ENCODE measurements at regions not wholly inside any gene's neighbourhood (a gene's known extent, or its start where the extent isn't known, plus 50 kb on each side); places are given as distances from the start of the nearest gene placed in this dataset.

DNA sequence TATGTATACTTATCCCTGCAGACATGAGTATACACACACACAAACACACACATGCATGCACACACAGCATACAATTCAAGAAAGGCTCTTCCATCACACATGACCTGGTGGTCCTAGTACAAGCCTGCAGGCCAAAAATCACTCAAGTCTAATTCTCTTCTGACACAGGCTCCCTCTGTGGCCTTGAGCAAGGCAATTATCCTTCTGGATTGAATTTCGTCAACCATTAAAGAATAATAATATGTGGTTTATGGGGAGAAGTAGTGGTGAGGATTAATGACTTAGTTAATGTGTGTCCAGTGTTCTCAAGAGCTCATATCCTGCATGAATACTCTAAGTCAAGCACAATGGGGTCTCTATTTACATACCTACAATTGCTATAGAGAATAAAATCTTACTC is 161.8 kb upstream of the KIAA1217 start:
- WGBS: 98% methylated on average over 1 of the region's 1 CpG
- Histone ChIP-seq H3K9me3 (no peaks in the 10 kb centered on the region), H3K27me3 (replicated peaks; ENCODE audit: insufficient read depth) (no peaks in the 10 kb centered on the region), H3K4me1 (replicated peaks) (no peaks in the 10 kb centered on the region), H3K36me3 (no peaks in the 10 kb centered on the region), H3K4me3 (no peak overlapping the region), H3K27ac (no peak overlapping the region)
- no peak for DNase-seq (ENCODE audit: low spot score)
- intact Hi-C loops (cut with DNase I): no loop called here
- no peak for TF ChIP-seq POLR2A (IDR thresholded peaks at IDR 0.05)
- no peak for TF ChIP-seq POLR2AphosphoS5 (IDR thresholded peaks at IDR 0.05)
- TF ChIP-seq, protein P1, sequence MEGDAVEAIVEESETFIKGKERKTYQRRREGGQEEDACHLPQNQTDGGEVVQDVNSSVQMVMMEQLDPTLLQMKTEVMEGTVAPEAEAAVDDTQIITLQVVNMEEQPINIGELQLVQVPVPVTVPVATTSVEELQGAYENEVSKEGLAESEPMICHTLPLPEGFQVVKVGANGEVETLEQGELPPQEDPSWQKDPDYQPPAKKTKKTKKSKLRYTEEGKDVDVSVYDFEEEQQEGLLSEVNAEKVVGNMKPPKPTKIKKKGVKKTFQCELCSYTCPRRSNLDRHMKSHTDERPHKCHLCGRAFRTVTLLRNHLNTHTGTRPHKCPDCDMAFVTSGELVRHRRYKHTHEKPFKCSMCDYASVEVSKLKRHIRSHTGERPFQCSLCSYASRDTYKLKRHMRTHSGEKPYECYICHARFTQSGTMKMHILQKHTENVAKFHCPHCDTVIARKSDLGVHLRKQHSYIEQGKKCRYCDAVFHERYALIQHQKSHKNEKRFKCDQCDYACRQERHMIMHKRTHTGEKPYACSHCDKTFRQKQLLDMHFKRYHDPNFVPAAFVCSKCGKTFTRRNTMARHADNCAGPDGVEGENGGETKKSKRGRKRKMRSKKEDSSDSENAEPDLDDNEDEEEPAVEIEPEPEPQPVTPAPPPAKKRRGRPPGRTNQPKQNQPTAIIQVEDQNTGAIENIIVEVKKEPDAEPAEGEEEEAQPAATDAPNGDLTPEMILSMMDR (IDR thresholded peaks at IDR 0.05): no peak

DNA sequence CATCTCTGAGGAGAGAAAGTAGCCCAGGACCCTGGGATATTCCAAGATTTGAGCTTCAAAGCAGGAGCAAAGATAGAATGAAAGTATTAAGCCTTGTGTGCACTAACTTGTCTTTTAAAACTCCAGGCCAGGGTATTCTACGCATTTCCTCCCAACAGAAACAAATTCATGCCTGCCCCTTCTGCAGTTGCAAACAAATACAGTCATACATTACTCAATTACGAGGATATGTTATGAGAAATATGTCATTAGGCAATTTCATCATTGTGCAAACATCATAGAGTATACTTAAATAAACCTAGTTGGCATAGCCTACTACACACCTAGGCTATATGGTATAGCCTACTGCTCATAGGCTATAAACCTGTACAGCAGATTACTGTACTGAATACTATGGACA is 154.5 kb upstream of the KIAA1217 start:
- TF ChIP-seq, protein P1 (IDR thresholded peaks at IDR 0.05): no peak
- TF ChIP-seq POLR2A (IDR thresholded peaks at IDR 0.05) (no peak), POLR2AphosphoS5 (IDR thresholded peaks at IDR 0.05) (no peak)
- no peak overlapping the region for H3K4me3 ChIP-seq
- no peaks in the 10 kb centered on the region for H3K9me3 ChIP-seq
- no peaks in the 10 kb centered on the region for H3K27me3 ChIP-seq (replicated peaks; ENCODE audit: insufficient read depth)
- 87% methylated on average over 2 of the region's 2 CpGs for WGBS
- DNase-seq (ENCODE audit: low spot score): no peak
- no peaks in the 10 kb centered on the region for H3K36me3 ChIP-seq
- H3K4me1 ChIP-seq (replicated peaks): no peaks in the 10 kb centered on the region
- no peak overlapping the region for H3K27ac ChIP-seq
- intact Hi-C loops (cut with DNase I): no loop called here

DNA sequence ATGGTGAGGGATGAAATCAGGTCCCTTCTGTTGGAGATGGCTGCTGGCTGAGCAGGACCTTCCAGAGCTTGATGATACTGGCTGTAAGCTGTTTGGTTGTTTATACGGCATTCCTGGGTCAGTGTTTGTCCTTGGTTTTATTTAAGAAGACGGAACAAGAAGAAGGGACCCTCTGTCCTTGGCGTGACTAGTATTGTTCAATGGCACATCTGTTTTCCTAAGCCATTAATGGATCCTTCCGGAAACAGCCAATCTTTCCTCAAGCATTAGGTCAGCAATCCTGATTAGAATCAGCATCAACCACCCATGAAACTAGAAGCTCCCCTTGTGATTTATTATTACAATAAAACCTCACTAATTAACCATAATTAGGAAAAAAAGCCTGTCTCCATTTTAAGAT is 128.7 kb upstream of the KIAA1217 start:
- Histone ChIP-seq H3K9me3 (no peaks in the 10 kb centered on the region), H3K4me1 (replicated peaks) (no peaks in the 10 kb centered on the region), H3K27me3 (replicated peaks; ENCODE audit: insufficient read depth) (no peaks in the 10 kb centered on the region), H3K4me3 (no peak overlapping the region), H3K27ac (no peak overlapping the region), H3K36me3 (no peaks in the 10 kb centered on the region)
- TF ChIP-seq POLR2A (IDR thresholded peaks at IDR 0.05) (no peak), POLR2AphosphoS5 (IDR thresholded peaks at IDR 0.05) (no peak)
- TF ChIP-seq, protein P1 (IDR thresholded peaks at IDR 0.05): no peak
- 62% methylated on average over 4 of the region's 4 CpGs for WGBS
- intact Hi-C loops (cut with DNase I): no loop called here
- DNase-seq (ENCODE audit: low spot score): no peak

DNA sequence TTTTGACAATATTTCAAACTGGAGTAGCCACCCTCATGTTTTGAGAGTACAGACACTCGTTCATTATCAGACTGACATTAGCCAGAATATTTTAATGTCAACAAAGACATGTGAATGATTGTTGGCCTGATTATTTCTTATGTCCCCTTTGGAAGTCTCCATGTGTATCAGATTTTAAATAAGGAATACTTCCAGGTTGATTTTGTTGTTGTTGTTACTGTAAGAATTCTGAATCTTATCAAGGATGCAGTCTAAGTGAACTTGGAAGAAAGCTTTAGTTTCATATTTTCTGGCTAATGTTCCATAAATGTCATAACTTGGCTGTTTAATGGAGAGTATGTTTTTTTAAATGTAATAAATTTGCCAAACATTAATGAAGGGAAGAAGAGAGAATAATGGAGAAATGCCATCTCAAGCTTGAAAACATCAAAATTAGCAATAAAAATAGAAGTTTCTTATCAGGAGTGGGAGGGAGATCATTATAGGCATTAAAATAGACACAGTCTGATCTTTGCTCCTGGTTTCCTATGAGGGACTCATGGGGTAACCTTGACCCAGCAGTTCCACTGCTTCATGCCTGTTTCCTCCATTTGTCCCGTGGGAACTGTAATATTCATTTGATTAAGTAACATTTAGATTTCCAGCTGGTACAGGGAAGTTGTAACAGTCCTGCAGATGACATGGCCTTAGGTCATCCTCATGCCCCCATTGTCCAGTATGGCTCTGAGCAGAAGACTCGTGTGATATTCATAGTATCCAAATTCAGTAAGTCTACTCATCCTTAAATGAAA is 122.4 kb upstream of the KIAA1217 start:
- Histone ChIP-seq H3K4me1 (replicated peaks) (no peaks in the 10 kb centered on the region), H3K9me3 (no peaks in the 10 kb centered on the region), H3K27ac (no peak overlapping the region), H3K36me3 (no peaks in the 10 kb centered on the region), H3K4me3 (no peak overlapping the region), H3K27me3 (replicated peaks; ENCODE audit: insufficient read depth) (no peaks in the 10 kb centered on the region)
- intact Hi-C loops (cut with DNase I): no loop called here
- no peak for TF ChIP-seq POLR2AphosphoS5 (IDR thresholded peaks at IDR 0.05)
- TF ChIP-seq POLR2A (IDR thresholded peaks at IDR 0.05): no peak
- TF ChIP-seq, protein P1 (IDR thresholded peaks at IDR 0.05): no peak
- WGBS: 58% methylated on average over 3 of the region's 3 CpGs
- DNase-seq (ENCODE audit: low spot score): no peak

DNA sequence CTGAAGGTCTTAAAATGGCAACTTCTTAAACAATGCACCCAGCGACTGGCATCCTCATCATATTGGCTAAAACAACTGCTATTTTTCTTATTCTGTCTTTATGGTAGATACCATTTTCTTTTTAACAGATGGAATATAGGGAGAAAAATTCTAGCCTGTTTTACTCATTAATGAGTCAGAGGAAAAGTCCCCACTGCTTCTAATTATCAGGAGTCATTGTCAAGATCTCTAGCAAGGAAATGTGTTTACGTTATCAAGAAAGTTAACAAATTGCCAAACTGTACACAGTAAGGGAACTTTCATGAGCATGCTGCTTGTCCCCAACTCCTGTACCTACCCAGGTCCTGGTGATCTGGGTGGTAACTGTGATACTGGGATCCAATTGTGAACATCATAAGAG is 117.7 kb upstream of the KIAA1217 start:
- intact Hi-C loops (cut with DNase I): no loop called here
- no peaks in the 10 kb centered on the region for H3K9me3 ChIP-seq
- no peak for DNase-seq (ENCODE audit: low spot score)
- TF ChIP-seq POLR2AphosphoS5 (IDR thresholded peaks at IDR 0.05) (no peak), POLR2A (IDR thresholded peaks at IDR 0.05) (no peak)
- TF ChIP-seq, protein P1 (IDR thresholded peaks at IDR 0.05): no peak
- no peak overlapping the region for H3K27ac ChIP-seq
- 49% methylated on average over 2 of the region's 2 CpGs for WGBS
- H3K27me3 ChIP-seq (replicated peaks; ENCODE audit: insufficient read depth): no peaks in the 10 kb centered on the region
- H3K4me3 ChIP-seq: no peak overlapping the region
- no peaks in the 10 kb centered on the region for H3K36me3 ChIP-seq
- no peaks in the 10 kb centered on the region for H3K4me1 ChIP-seq (replicated peaks)

Measured in prostate gland (tissue), 2 donors.